Naive thymus-derived CD8-positive, alpha-beta T cell (primary cell): ENCODE measurements at regions not wholly inside any gene's neighbourhood (a gene's known extent, or its start where the extent isn't known, plus 50 kb on each side); places are given as distances from the start of the nearest gene placed in this dataset.

Experiments
- ATAC-seq, 2 donors: fragments of 150-1000 bp; cut with Tn5 transposase in 1 of 2; sonication (Bioruptor Pico), chemical (Tn5 transposase) in 1 of 2; 1 replicate in 1 of 2; 2 replicates in 1 of 2; pipeline ENCODE4 v1.10.0; 2021; ENCODE audit warnings: mild to moderate bottlenecking in 2 of 2, moderate library complexity in 2 of 2
- POLR2A ChIA-PET: fragments of 350-600 bp; sonication (Branson Sonifier 250); formaldehyde crosslinking; loops from one replicate; lab custom pipeline; 2021; ENCODE audit warnings: antibody characterized with exemption; lab: Charles Lee
- DNase-seq, 10 donors: peaks; one replicate each; pipeline versions ENCODE4 v3.0.0 to v3.0.0-alpha.2; 2020 to 2022
- H3K27ac Mint-ChIP-seq, 10 donors: one replicate each; pipeline ENCODE4 v1.8.0; 2020 to 2022; ENCODE audit warnings: mild to moderate bottlenecking in 10 of 10, mixed read lengths in 10 of 10, moderate library complexity in 4 of 10, inconsistent platforms in 1 of 10
- H3K27me3 Mint-ChIP-seq, 5 donors: one replicate each; pipeline ENCODE4 v1.8.0; 2021 to 2022; ENCODE audit warnings: mixed read lengths in 5 of 5
- H3K36me3 Mint-ChIP-seq, 3 donors: one replicate each; pipeline ENCODE4 v1.8.0; 2020 to 2022; ENCODE audit warnings: mixed read lengths in 3 of 3, mild to moderate bottlenecking in 2 of 3, inconsistent platforms in 1 of 3
- H3K4me1 Mint-ChIP-seq, 4 donors: one replicate each; pipeline ENCODE4 v1.8.0; 2021 to 2022; ENCODE audit warnings: mixed read lengths in 4 of 4
- H3K4me3 Mint-ChIP-seq, 10 donors: one replicate each; pipeline ENCODE4 v1.8.0; 2020 to 2022; ENCODE audit warnings: mild to moderate bottlenecking in 10 of 10, mixed read lengths in 10 of 10, moderate library complexity in 6 of 10, inconsistent platforms in 1 of 10
- H3K9me3 Mint-ChIP-seq, 9 donors: one replicate each; pipeline ENCODE4 v1.8.0; 2020 to 2022; ENCODE audit warnings: mixed read lengths in 9 of 9, mild to moderate bottlenecking in 3 of 9, inconsistent platforms in 1 of 9, moderate library complexity in 1 of 9

- Mint-ChIP-seq H3K4me1 (peaks cover 11 to 34% (median 21%) of the 10 kb centered on the region in 4 donors), H3K27me3 (peaks cover 0 to 4% (median 3%) of the 10 kb centered on the region in 5 donors)
- no peak for ATAC-seq
These were observed 59.4 kb upstream of the LYVE1 start for GRCh38 chr11:10627816-10628215.

GRCh38 chr11:10627291-10627690 is 58.8 kb upstream of the LYVE1 start:
- H3K36me3 Mint-ChIP-seq = no peaks in the 10 kb centered on the region
- peak overlapping the region in 1 of 10 donors; percentile 17 for H3K27ac Mint-ChIP-seq
- DNase-seq (no peak), ATAC-seq (no peak)
- H3K27me3 Mint-ChIP-seq = peaks cover 0 to 4% (median 3%) of the 10 kb centered on the region in 5 donors
- H3K4me1 Mint-ChIP-seq = peaks cover 11 to 38% (median 22%) of the 10 kb centered on the region in 4 donors
- no peak overlapping the region for H3K4me3 Mint-ChIP-seq
- H3K9me3 Mint-ChIP-seq = no peaks in the 10 kb centered on the region
- POLR2A ChIA-PET = no interaction called here

More at GRCh38 chr11:10627816-10628215, 59.4 kb upstream of the LYVE1 start:
- H3K4me3 Mint-ChIP-seq = no peak overlapping the region
- H3K36me3 Mint-ChIP-seq = no peaks in the 10 kb centered on the region
- no peaks in the 10 kb centered on the region for H3K9me3 Mint-ChIP-seq
- DNase-seq = no peak
- no peak overlapping the region for H3K27ac Mint-ChIP-seq
- POLR2A ChIA-PET = no interaction called here

GRCh38 chr11:10625982-10626311 is 57.5 kb upstream of the LYVE1 start:
- Mint-ChIP-seq H3K4me3 (no peak overlapping the region), H3K27ac (no peak overlapping the region), H3K27me3 (peaks cover 0 to 4% (median 0%) of the 10 kb centered on the region in 5 donors), H3K9me3 (no peaks in the 10 kb centered on the region), H3K4me1 (peaks cover 11 to 41% (median 23%) of the 10 kb centered on the region in 4 donors), H3K36me3 (no peaks in the 10 kb centered on the region)
- ATAC-seq (no peak), DNase-seq (no peak)
- POLR2A ChIA-PET = no interaction called here

- ATAC-seq (no peak), DNase-seq (no peak)
- Mint-ChIP-seq H3K27me3 (peaks cover 0 to 2% (median 0%) of the 10 kb centered on the region in 5 donors), H3K27ac (peak overlapping the region in 2 of 10 donors; percentile 21 to 43), H3K4me3 (no peak overlapping the region), H3K9me3 (no peaks in the 10 kb centered on the region), H3K4me1 (peaks cover 11 to 39% (median 23%) of the 10 kb centered on the region in 4 donors), H3K36me3 (no peaks in the 10 kb centered on the region)
- POLR2A ChIA-PET = no interaction called here
These were observed 57.0 kb upstream of the LYVE1 start for GRCh38 chr11:10625281-10625981.

- Mint-ChIP-seq H3K27me3 (no peaks in the 10 kb centered on the region), H3K4me1 (peaks cover 11 to 38% (median 23%) of the 10 kb centered on the region in 4 donors), H3K9me3 (no peaks in the 10 kb centered on the region), H3K4me3 (peak overlapping the region in 8 of 10 donors; percentile 19 to 83 (median 64)), H3K27ac (peak overlapping the region; percentile 81 to 97 (median 90)), H3K36me3 (no peaks in the 10 kb centered on the region)
- POLR2A ChIA-PET = interaction anchor here (0.8 to 1.3 kb wide), 2 partner anchors 11 to 83 kb away, joined by 3 read pairs; partner anchors contain the start of gene RNF141
- no peak for ATAC-seq
- DNase-seq = no peak
These were observed 55.6 kb upstream of the LYVE1 start for GRCh38 chr11:10623797-10624761.

- POLR2A ChIA-PET = interaction anchor here (0.8 to 1.3 kb wide), 2 partner anchors 12 to 82 kb away, joined by 3 read pairs; partner anchors contain the start of gene RNF141
- H3K4me1 Mint-ChIP-seq = peaks cover 11 to 39% (median 18%) of the 10 kb centered on the region in 4 donors
- H3K36me3 Mint-ChIP-seq = no peaks in the 10 kb centered on the region
- no peaks in the 10 kb centered on the region for H3K9me3 Mint-ChIP-seq
- ATAC-seq (peak; percentile 66 to 79), DNase-seq (peak in 4 of 10 donors; percentile 2 to 33 (median 23))
- peak overlapping the region; percentile 81 to 97 (median 90) for H3K27ac Mint-ChIP-seq
- peak overlapping the region; percentile 9 to 83 (median 62) for H3K4me3 Mint-ChIP-seq
- no peaks in the 10 kb centered on the region for H3K27me3 Mint-ChIP-seq
These were observed 54.7 kb upstream of the LYVE1 start for GRCh38 chr11:10622957-10623791.

GRCh38 chr11:10622108-10622507 is 53.6 kb upstream of the LYVE1 start:
- H3K27ac Mint-ChIP-seq = peak overlapping the region in 7 of 10 donors; percentile 35 to 97 (median 65)
- no peak overlapping the region for H3K4me3 Mint-ChIP-seq
- ATAC-seq = no peak
- H3K4me1 Mint-ChIP-seq = peaks cover 11 to 48% (median 18%) of the 10 kb centered on the region in 4 donors
- H3K36me3 Mint-ChIP-seq = no peaks in the 10 kb centered on the region
- POLR2A ChIA-PET = no interaction called here
- no peak for DNase-seq
- no peaks in the 10 kb centered on the region for H3K27me3 Mint-ChIP-seq
- H3K9me3 Mint-ChIP-seq = no peaks in the 10 kb centered on the region

- H3K27me3 Mint-ChIP-seq = no peaks in the 10 kb centered on the region
- H3K4me1 Mint-ChIP-seq = peaks cover 11 to 40% (median 16%) of the 10 kb centered on the region in 4 donors
- POLR2A ChIA-PET = no interaction called here
- DNase-seq (no peak), ATAC-seq (no peak)
- H3K4me3 Mint-ChIP-seq = no peak overlapping the region
- no peaks in the 10 kb centered on the region for H3K36me3 Mint-ChIP-seq
- no peak overlapping the region for H3K27ac Mint-ChIP-seq
- peaks cover 0 to 3% (median 0%) of the 10 kb centered on the region in 9 donors for H3K9me3 Mint-ChIP-seq
These were observed 50.7 kb upstream of the LYVE1 start for GRCh38 chr11:10619131-10619680.

GRCh38 chr11:10618490-10618889 is 50.0 kb upstream of the LYVE1 start:
- Mint-ChIP-seq H3K27ac (peak overlapping the region in 1 of 10 donors; percentile 7), H3K4me1 (peaks cover 7 to 38% (median 8%) of the 10 kb centered on the region in 4 donors), H3K9me3 (peaks cover 0 to 10% (median 0%) of the 10 kb centered on the region in 9 donors), H3K27me3 (no peaks in the 10 kb centered on the region), H3K36me3 (no peaks in the 10 kb centered on the region), H3K4me3 (no peak overlapping the region)
- no peak for DNase-seq
- no peak for ATAC-seq
- POLR2A ChIA-PET = no interaction called here
